ENCODE measurements at regions not wholly inside any gene's neighbourhood (a gene's known extent, or its start where the extent isn't known, plus 50 kb on each side); places are given as distances from the start of the nearest gene placed in this dataset.
"Not testable (repeated sequence)": the region's sequence is repeated elsewhere in the genome, so short reads cannot be mapped to it uniquely, and the experiment has no call there.

GRCh38 chr6:14477559-14477958, 360.0 kb downstream of the CD83 start:
- TF ChIP-seq ZNF394 (tag by site-specific recombination; IDR thresholded peaks at IDR 0.05; ENCODE audit: borderline replicate concordance): no peak
- H3K9me3 ChIP-seq (ENCODE audit: control insufficient read depth, insufficient read depth, low read depth, low read length): no peaks in the 10 kb centered on the region
- CTCF ChIA-PET: no interaction called here
- H3K27ac ChIP-seq (ENCODE audit: extremely low read depth, low read depth, low read length): no peak overlapping the region
- H3K36me3 ChIP-seq (ENCODE audit: control insufficient read depth in 2 of 2, insufficient read depth in 1 of 2, low read length in 2 of 2): no peaks in the 10 kb centered on the region
- H3K4me3 ChIP-seq (ENCODE audit: low read depth, low read length): no peak overlapping the region
- POLR2A ChIA-PET: no interaction called here
- H3K4me1 ChIP-seq (ENCODE audit: control insufficient read depth, insufficient read depth, low read length): no peaks in the 10 kb centered on the region

GRCh38 chr6:14478381-14479225, 361.0 kb downstream of the CD83 start:
- TF ChIP-seq ZNF792 (tag by site-specific recombination; IDR thresholded peaks at IDR 0.05) (no peak), SETDB1 (IDR thresholded peaks at IDR 0.05; ENCODE audit: insufficient read length, low read length) (no peak), ZIC2 (tag by site-specific recombination; IDR thresholded peaks at IDR 0.05) (no peak), BCL6B (tag by site-specific recombination; IDR thresholded peaks at IDR 0.05) (no peak), ZNF548 (tag by site-specific recombination; IDR thresholded peaks at IDR 0.05) (no peak), ZNF140 (tag by site-specific recombination; IDR thresholded peaks at IDR 0.05) (no peak), ZNF704 (tag by site-specific recombination; IDR thresholded peaks at IDR 0.05) (no peak)
- Histone ChIP-seq H3K9me3 (ENCODE audit: control insufficient read depth, insufficient read depth, low read depth, low read length) (no peaks in the 10 kb centered on the region), H3K4me1 (ENCODE audit: control insufficient read depth, insufficient read depth, low read length) (no peaks in the 10 kb centered on the region), H3K4me3 (ENCODE audit: low read depth, low read length) (no peak overlapping the region), H3K27ac (ENCODE audit: extremely low read depth, low read depth, low read length) (no peak overlapping the region), H3K36me3 (ENCODE audit: control insufficient read depth in 2 of 2, insufficient read depth in 1 of 2, low read length in 2 of 2) (no peaks in the 10 kb centered on the region)
- ChIA-PET CTCF (interaction anchor here (0.6 to 0.7 kb wide), 2 partner anchors 54 to 58 kb away, joined by 3 read pairs; no protein-coding TSS in a partner anchor), POLR2A (no interaction called here)

GRCh38 chr6:14481946-14482345, 364.4 kb downstream of the CD83 start:
- CTCF ChIA-PET; H3K4me1 ChIP-seq (ENCODE audit: control insufficient read depth, insufficient read depth, low read length); H3K27ac ChIP-seq (ENCODE audit: extremely low read depth, low read depth, low read length); H3K4me3 ChIP-seq (ENCODE audit: low read depth, low read length); H3K9me3 ChIP-seq (ENCODE audit: control insufficient read depth, insufficient read depth, low read depth, low read length); H3K36me3 ChIP-seq (ENCODE audit: control insufficient read depth in 2 of 2, insufficient read depth in 1 of 2, low read length in 2 of 2); POLR2A ChIA-PET: not testable (repeated sequence)

- TF ChIP-seq ZNF585B (tag by site-specific recombination; IDR thresholded peaks at IDR 0.05) (no peak), SETDB1 (IDR thresholded peaks at IDR 0.05; ENCODE audit: insufficient read length, low read length) (peak; percentile 24)
- no peaks in the 10 kb centered on the region for H3K36me3 ChIP-seq (ENCODE audit: control insufficient read depth in 2 of 2, insufficient read depth in 1 of 2, low read length in 2 of 2)
- no peaks in the 10 kb centered on the region for H3K4me1 ChIP-seq (ENCODE audit: control insufficient read depth, insufficient read depth, low read length)
- POLR2A ChIA-PET: no interaction called here
- no peaks in the 10 kb centered on the region for H3K9me3 ChIP-seq (ENCODE audit: control insufficient read depth, insufficient read depth, low read depth, low read length)
- no peak overlapping the region for H3K4me3 ChIP-seq (ENCODE audit: low read depth, low read length)
- CTCF ChIA-PET: interaction anchor here (0.6 to 0.7 kb wide), 2 partner anchors 174 to 245 kb away, joined by 3 read pairs; no protein-coding TSS in a partner anchor
- H3K27ac ChIP-seq (ENCODE audit: extremely low read depth, low read depth, low read length): no peak overlapping the region
These were observed 370.1 kb downstream of the CD83 start for GRCh38 chr6:14487625-14488024.

- no peaks in the 10 kb centered on the region for H3K9me3 ChIP-seq (ENCODE audit: control insufficient read depth, insufficient read depth, low read depth, low read length)
- H3K36me3 ChIP-seq (ENCODE audit: control insufficient read depth in 2 of 2, insufficient read depth in 1 of 2, low read length in 2 of 2): no peaks in the 10 kb centered on the region
- POLR2A ChIA-PET: no interaction called here
- no peak overlapping the region for H3K4me3 ChIP-seq (ENCODE audit: low read depth, low read length)
- CTCF ChIA-PET: interaction anchor here (0.6 to 0.7 kb wide), 2 partner anchors 174 to 244 kb away, joined by 3 read pairs; no protein-coding TSS in a partner anchor
- no peak overlapping the region for H3K27ac ChIP-seq (ENCODE audit: extremely low read depth, low read depth, low read length)
- H3K4me1 ChIP-seq (ENCODE audit: control insufficient read depth, insufficient read depth, low read length): no peaks in the 10 kb centered on the region
- no peak for TF ChIP-seq HOXD13 (CRISPR knock-in tag; IDR thresholded peaks at IDR 0.05; ENCODE audit: borderline replicate concordance)
- TF ChIP-seq ZNF488 (tag by site-specific recombination; IDR thresholded peaks at IDR 0.05): no peak
- TF ChIP-seq ZNF623 (tag by site-specific recombination; IDR thresholded peaks at IDR 0.05): no peak
- TF ChIP-seq ZFHX2 (tag by site-specific recombination; conservative IDR thresholded peaks at IDR 0.05): no peak
- no peak for TF ChIP-seq ZNF248 (tag by site-specific recombination; IDR thresholded peaks at IDR 0.05)
- TF ChIP-seq PRDM4 (tag by site-specific recombination; IDR thresholded peaks at IDR 0.05): no peak
These were observed 370.6 kb downstream of the CD83 start for GRCh38 chr6:14488180-14488579.
